Small intestine (tissue), 7 donors: ENCODE measurements at regions not wholly inside any gene's neighbourhood (a gene's known extent, or its start where the extent isn't known, plus 50 kb on each side); places are given as distances from the start of the nearest gene placed in this dataset.
"Not testable (repeated sequence)": the region's sequence is repeated elsewhere in the genome, so short reads cannot be mapped to it uniquely, and the experiment has no call there.

Experiments used
- DNase-seq, 2 donors: peaks; one replicate each; pipeline versions ENCODE4 v3.0.0 to v3.0.0-alpha.2; 2013
- FAIRE-seq: peaks from 2 replicates; lab custom pipeline; 2012; peaks lifted over from hg19 to GRCh38; lab: Jason Lieb, UNC
- H3K27ac ChIP-seq, 3 donors: one replicate each; pipeline ENCODE4 v1.5.1; 2013; ENCODE audit warnings: low read length in 2 of 3, mild to moderate bottlenecking in 2 of 3, control low read depth in 1 of 3, inconsistent platforms in 1 of 3, low read depth in 1 of 3, moderate library complexity in 1 of 3
- H3K27me3 ChIP-seq, 3 donors: one replicate each; pipeline ENCODE4 v1.6.1; 2013; ENCODE audit warnings: low read length in 3 of 3, inconsistent platforms in 1 of 3; ENCODE audit not compliant: control insufficient read depth in 3 of 3, insufficient read depth in 3 of 3
- H3K36me3 ChIP-seq, 3 donors: one replicate each; pipeline ENCODE4 v1.6.1; 2013; ENCODE audit warnings: low read length in 3 of 3, inconsistent platforms in 1 of 3, low read depth in 1 of 3, mild to moderate bottlenecking in 1 of 3, moderate library complexity in 1 of 3; ENCODE audit not compliant: control insufficient read depth in 3 of 3, insufficient read depth in 2 of 3
- H3K4me1 ChIP-seq, 3 donors: one replicate each; pipeline ENCODE4 v1.6.1; 2013; ENCODE audit warnings: low read length in 2 of 3, inconsistent platforms in 1 of 3, low read depth in 1 of 3, mild to moderate bottlenecking in 1 of 3, moderate library complexity in 1 of 3; ENCODE audit not compliant: control insufficient read depth in 3 of 3, insufficient read depth in 2 of 3
- H3K4me3 ChIP-seq, 3 donors: one replicate each; pipeline ENCODE4 v1.5.1; 2013; ENCODE audit warnings: low read length in 3 of 3, control low read depth in 1 of 3, inconsistent platforms in 1 of 3, low read depth in 1 of 3, mild to moderate bottlenecking in 1 of 3, moderate library complexity in 1 of 3
- H3K9me3 ChIP-seq, 2 donors: one replicate each; pipeline ENCODE4 v1.6.1; 2013; ENCODE audit warnings: low read depth in 1 of 2, low read length in 1 of 2; ENCODE audit not compliant: control insufficient read depth in 2 of 2, insufficient read depth in 1 of 2
- WGBS, 3 donors: extraction: QIAGEN DNeasy Blood & Tissue Kit; methylation state at CpG; one replicate each; pipeline ENCODE4 v1.1.7; 2013; 5-methylcytosine and 5-hydroxymethylcytosine counted together
- donor health status: healthy with polysubstance abuse.
- donor health status: control.
- donor health status: control.
- donor health status: Bipolar disorder and iron deficiency.
- donor health status: healthy.

- 86 to 95% (median 90%) methylated on average over 3 of the region's 3 CpGs for WGBS, 3 donors
- Histone ChIP-seq H3K4me3 (no peak overlapping the region), H3K4me1 (no peaks in the 10 kb centered on the region), H3K27ac (no peak overlapping the region), H3K9me3 (no peaks in the 10 kb centered on the region), H3K27me3 (no peaks in the 10 kb centered on the region), H3K36me3 (no peaks in the 10 kb centered on the region)
- FAIRE-seq = no peak
- DNase-seq = no peak
Observed at GRCh38 chr1:109846162-109846561, 64.5 kb upstream of the CSF1 start.

DNA sequence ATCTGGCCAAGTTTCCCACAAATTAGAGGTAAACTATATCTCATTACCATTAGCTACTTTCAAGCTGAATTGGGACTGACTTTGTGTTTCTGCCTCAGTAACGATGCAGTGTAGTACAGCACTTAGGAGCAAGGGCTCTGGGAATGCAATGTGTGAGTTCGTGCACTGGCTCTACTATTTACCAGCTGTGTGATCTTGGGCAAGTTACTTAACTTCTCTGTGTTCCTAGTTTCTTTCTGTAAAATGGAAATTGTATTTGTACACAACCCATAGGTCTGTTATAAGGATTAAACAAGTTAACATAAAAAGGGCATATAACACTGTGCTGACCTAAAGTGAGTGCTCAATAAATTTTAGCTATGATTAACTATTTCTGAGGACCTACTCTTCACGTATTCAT, 65.0 kb upstream of the CSF1 start:
- Histone ChIP-seq H3K27me3 (no peaks in the 10 kb centered on the region), H3K4me1 (no peaks in the 10 kb centered on the region), H3K36me3 (no peaks in the 10 kb centered on the region), H3K4me3 (no peak overlapping the region), H3K9me3 (no peaks in the 10 kb centered on the region), H3K27ac (no peak overlapping the region)
- DNase-seq = no peak
- FAIRE-seq = no peak
- WGBS, 3 donors = 93 to 95% (median 94%) methylated on average over 3 of the region's 3 CpGs

DNA sequence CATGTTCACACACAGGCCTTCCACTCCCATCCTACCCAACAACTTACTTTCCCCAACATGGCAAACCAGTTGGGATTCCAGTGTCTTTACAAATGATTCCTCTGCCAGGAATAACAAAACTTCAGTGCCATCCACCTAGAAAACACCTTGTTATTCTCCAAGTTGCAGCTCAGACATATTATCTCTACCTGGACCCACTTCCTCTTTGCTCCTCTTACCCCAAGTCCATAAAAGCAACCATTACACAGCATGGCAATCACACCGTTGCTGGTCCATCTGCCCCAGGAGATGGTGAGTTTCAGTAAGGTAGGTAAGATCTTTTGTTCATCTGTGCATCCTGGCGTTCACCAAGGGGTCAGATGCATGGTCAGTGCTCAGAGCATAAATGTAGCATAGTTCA, 66.0 kb upstream of the CSF1 start:
- Histone ChIP-seq H3K36me3 (no peaks in the 10 kb centered on the region), H3K9me3 (no peaks in the 10 kb centered on the region), H3K27me3 (no peaks in the 10 kb centered on the region), H3K4me3 (no peak overlapping the region), H3K4me1 (no peaks in the 10 kb centered on the region), H3K27ac (no peak overlapping the region)
- DNase-seq (no peak), FAIRE-seq (no peak)
- WGBS, 3 donors = 83 to 86% (median 84%) methylated on average over 2 of the region's 2 CpGs

GRCh38 chr1:109840011-109840629, 70.5 kb upstream of the CSF1 start:
- Histone ChIP-seq H3K27ac (no peak overlapping the region), H3K4me3 (no peak overlapping the region), H3K9me3 (peaks cover 0 to 5% of the 10 kb centered on the region in 2 donors), H3K36me3 (no peaks in the 10 kb centered on the region), H3K4me1 (no peaks in the 10 kb centered on the region), H3K27me3 (no peaks in the 10 kb centered on the region)
- FAIRE-seq (no peak), DNase-seq (no peak)
- WGBS, 3 donors = 64 to 74% (median 71%) methylated on average over 5 of the region's 5 CpGs

DNA sequence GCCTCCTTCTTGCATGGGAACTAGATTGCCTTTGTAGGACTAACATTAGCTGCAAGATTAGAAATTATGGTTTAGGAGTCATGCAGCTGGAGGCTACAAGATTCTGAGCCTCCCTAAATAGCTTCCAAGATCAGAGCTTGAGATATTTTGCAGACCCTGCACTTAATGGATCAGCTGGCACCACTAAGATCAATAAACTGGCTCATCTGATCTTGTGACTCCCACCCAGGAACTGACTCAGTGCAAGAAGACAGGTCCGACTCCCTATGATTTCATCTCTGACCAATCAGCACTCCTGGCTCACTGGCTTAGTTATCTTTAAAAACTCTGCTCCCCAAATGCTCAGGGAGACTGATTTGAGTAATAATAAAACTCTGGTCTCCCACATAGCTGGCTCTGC, 71.4 kb upstream of the CSF1 start:
- not testable (repeated sequence) for DNase-seq, H3K4me1 ChIP-seq, H3K4me3 ChIP-seq, FAIRE-seq, H3K27ac ChIP-seq, H3K9me3 ChIP-seq, H3K36me3 ChIP-seq, H3K27me3 ChIP-seq
- 75 to 92% (median 86%) methylated on average over 1 of the region's 1 CpG for WGBS, 3 donors

DNA sequence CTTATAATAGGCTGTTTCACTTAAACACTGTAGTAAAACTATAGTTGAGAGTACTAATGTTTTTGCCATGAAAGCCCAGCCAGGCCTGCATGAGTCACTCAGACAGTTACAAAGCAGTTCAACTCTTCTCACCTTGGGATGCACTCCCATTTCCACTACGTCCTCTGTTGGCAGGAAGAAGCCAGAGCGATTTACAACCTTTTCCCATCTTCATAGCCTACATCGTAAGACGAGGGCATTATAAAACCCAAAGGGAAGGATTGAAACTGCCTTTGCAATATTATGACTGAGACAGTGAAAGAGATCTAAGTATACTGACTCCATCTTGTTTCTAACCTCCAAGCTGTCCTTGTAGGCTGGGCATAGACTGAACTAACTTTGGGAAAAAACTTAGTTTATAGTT, 71.8 kb upstream of the CSF1 start:
- 83 to 87% (median 86%) methylated on average over 4 of the region's 4 CpGs for WGBS, 3 donors
- no peak for FAIRE-seq
- H3K4me3 ChIP-seq = no peak overlapping the region

DNA sequence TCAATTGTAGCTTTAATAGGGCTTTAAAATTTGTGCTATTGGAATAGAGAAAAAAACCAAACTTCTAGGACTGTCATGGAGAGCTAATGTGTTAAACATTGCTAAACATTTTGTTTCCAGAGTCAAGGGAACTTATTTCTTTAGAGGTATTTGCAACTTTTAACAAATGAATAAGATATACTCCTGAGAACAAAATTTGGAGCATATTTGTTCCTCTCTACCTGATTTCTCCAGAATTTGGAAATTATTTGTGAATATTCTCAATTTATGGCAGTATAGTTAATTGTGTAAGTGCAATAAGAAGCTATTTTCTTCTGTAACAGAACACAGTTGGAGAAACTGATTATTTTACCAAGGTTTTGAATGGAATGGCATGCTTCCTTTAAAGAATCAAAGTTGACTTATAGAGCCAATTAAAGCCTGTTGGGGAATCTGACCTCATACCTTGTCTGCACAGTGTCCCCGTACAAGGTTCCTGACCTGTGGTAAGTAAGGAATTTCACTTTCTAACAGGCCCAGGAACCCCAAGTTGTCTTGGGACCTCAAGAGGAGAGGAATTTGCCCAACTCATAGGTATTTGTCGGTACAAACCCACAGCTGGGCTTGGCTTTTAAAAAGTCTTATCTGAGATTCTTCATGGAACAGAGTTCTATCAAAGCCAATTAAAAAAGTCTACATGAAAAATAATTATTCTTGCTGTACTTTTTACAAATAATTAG, 72.6 kb upstream of the CSF1 start:
- no peak for DNase-seq
- Histone ChIP-seq H3K4me3 (no peak overlapping the region), H3K9me3 (peaks cover 0 to 5% of the 10 kb centered on the region in 2 donors), H3K27ac (no peak overlapping the region), H3K36me3 (no peaks in the 10 kb centered on the region), H3K4me1 (no peaks in the 10 kb centered on the region), H3K27me3 (no peaks in the 10 kb centered on the region)
- WGBS, 3 donors = 89 to 93% (median 93%) methylated on average over 2 of the region's 2 CpGs
- no peak for FAIRE-seq

More for the DNA sequence above, 71.8 kb upstream of the CSF1 start:
- H3K4me1 ChIP-seq = no peaks in the 10 kb centered on the region
- no peaks in the 10 kb centered on the region for H3K27me3 ChIP-seq
- H3K27ac ChIP-seq = no peak overlapping the region
- H3K36me3 ChIP-seq = no peaks in the 10 kb centered on the region
- peaks cover 0 to 5% of the 10 kb centered on the region in 2 donors for H3K9me3 ChIP-seq
- no peak for DNase-seq

DNA sequence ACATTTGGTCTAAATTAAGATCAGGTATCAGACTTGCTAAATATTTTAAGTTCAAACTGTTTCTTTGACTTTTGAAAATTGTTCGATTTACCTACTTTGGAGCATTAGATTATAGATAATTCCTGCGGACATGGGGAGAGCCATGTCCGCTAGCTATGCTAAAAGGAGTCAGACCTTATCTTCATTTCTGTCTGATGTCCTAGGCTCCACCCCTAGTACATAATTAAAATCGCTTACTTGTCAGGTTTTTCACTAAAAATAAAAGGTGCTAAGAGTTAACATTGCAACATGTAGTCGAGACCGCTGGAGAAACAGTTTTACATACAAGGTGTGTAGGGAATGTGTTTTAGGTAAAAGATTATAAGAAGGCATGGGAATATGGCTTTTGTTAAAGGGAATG, 71.9 kb upstream of the EPS8L3 start:
- H3K27ac ChIP-seq, DNase-seq, FAIRE-seq, H3K4me3 ChIP-seq, H3K36me3 ChIP-seq, H3K4me1 ChIP-seq, H3K27me3 ChIP-seq: not testable (repeated sequence)
- WGBS, 3 donors = 92 to 93% (median 92%) methylated on average over 6 of the region's 6 CpGs
- peaks cover 0 to 15% of the 10 kb centered on the region in 2 donors for H3K9me3 ChIP-seq
